B cell (primary cell): ENCODE measurements at regions not wholly inside any gene's neighbourhood (a gene's known extent, or its start where the extent isn't known, plus 50 kb on each side); places are given as distances from the start of the nearest gene placed in this dataset.
"Not testable (repeated sequence)": the region's sequence is repeated elsewhere in the genome, so short reads cannot be mapped to it uniquely, and the experiment has no call there.

Experiments used
- CTCF ChIP-seq: fragments of 200-600 bp; IDR thresholded peaks from one replicate; pipeline ENCODE4 v1.8.0; 2022; ENCODE audit warnings: antibody characterized with exemption, mild to moderate bottlenecking
- EZH2 ChIP-seq: IDR thresholded peaks from 2 replicates; pipeline ENCODE4 v1.6.1; 2012; ENCODE audit warnings: borderline replicate concordance, low read depth, mild to moderate bottlenecking, moderate library complexity, low read length; ENCODE audit not compliant: insufficient read depth, poor library complexity, severe bottlenecking

- not testable (repeated sequence) for TF ChIP-seq CTCF, EZH2
Measured at GRCh38 chr4:33829356-33829755, 2415.0 kb downstream of the ARAP2 start.
